Nephron (organoid): ENCODE measurements at regions not wholly inside any gene's neighbourhood (a gene's known extent, or its start where the extent isn't known, plus 50 kb on each side); places are given as distances from the start of the nearest gene placed in this dataset.

Experiments used
- H3K27ac Mint-ChIP-seq, 3 experiments: 2 replicates each; pipeline ENCODE4 v1.8.0; 2020; ENCODE audit warnings: mixed read lengths in 3 of 3, mild to moderate bottlenecking in 2 of 3, moderate library complexity in 1 of 3
- H3K27me3 Mint-ChIP-seq: 2 replicates; pipeline ENCODE4 v1.8.0; 2021; ENCODE audit warnings: low read depth, mild to moderate bottlenecking, moderate library complexity, mixed read lengths
- H3K36me3 Mint-ChIP-seq: 2 replicates; pipeline ENCODE4 v1.8.0; 2020; ENCODE audit warnings: low read depth, mixed read lengths
- H3K4me1 Mint-ChIP-seq: 2 replicates; pipeline ENCODE4 v1.8.0; 2020; ENCODE audit warnings: mixed read lengths
- H3K4me3 Mint-ChIP-seq, 3 experiments: 2 replicates each; pipeline ENCODE4 v1.8.0; 2020; ENCODE audit warnings: mild to moderate bottlenecking in 3 of 3, mixed read lengths in 3 of 3, moderate library complexity in 2 of 3
- H3K9me3 Mint-ChIP-seq: 2 replicates; pipeline ENCODE4 v1.8.0; 2020; ENCODE audit warnings: mixed read lengths
- CTCF ChIP-seq, 3 experiments: fragments of 200-600 bp; sonication (generic); IDR thresholded peaks; one replicate each; pipeline ENCODE4 v1.5.0; 2021; ENCODE audit warnings: antibody characterized with exemption in 3 of 3; ENCODE audit not compliant: unreplicated experiment in 3 of 3

- Mint-ChIP-seq H3K27me3 (peaks cover 17% of the 10 kb centered on the region), H3K36me3 (no peaks in the 10 kb centered on the region), H3K4me3 (no peak overlapping the region), H3K4me1 (no peaks in the 10 kb centered on the region), H3K9me3 (no peaks in the 10 kb centered on the region), H3K27ac (no peak overlapping the region)
- no peak for TF ChIP-seq CTCF (IDR thresholded peaks at IDR 0.05; ENCODE audit: unreplicated experiment in 3 of 3)
Measured at GRCh38 chr6:90387826-90388225, 91.2 kb upstream of the BACH2 start.

GRCh38 chr6:90387383-90387775 lies 90.7 kb upstream of the BACH2 start:
- no peak for TF ChIP-seq CTCF (IDR thresholded peaks at IDR 0.05; ENCODE audit: unreplicated experiment in 3 of 3)
- peaks cover 17% of the 10 kb centered on the region for H3K27me3 Mint-ChIP-seq
- no peaks in the 10 kb centered on the region for H3K4me1 Mint-ChIP-seq
- H3K9me3 Mint-ChIP-seq: no peaks in the 10 kb centered on the region
- no peak overlapping the region for H3K4me3 Mint-ChIP-seq
- H3K27ac Mint-ChIP-seq: no peak overlapping the region
- no peaks in the 10 kb centered on the region for H3K36me3 Mint-ChIP-seq

GRCh38 chr6:90386399-90387382 lies 90.0 kb upstream of the BACH2 start:
- TF ChIP-seq CTCF (IDR thresholded peaks at IDR 0.05; ENCODE audit: unreplicated experiment in 3 of 3): no peak
- H3K27me3 Mint-ChIP-seq: peaks cover 17% of the 10 kb centered on the region

GRCh38 chr6:90385759-90386313 lies 89.2 kb upstream of the BACH2 start:
- Mint-ChIP-seq H3K4me3 (no peak overlapping the region), H3K27me3 (peaks cover 17% of the 10 kb centered on the region), H3K36me3 (no peaks in the 10 kb centered on the region)

More at GRCh38 chr6:90386399-90387382, 90.0 kb upstream of the BACH2 start:
- H3K9me3 Mint-ChIP-seq: no peaks in the 10 kb centered on the region
- H3K4me1 Mint-ChIP-seq: no peaks in the 10 kb centered on the region
- no peaks in the 10 kb centered on the region for H3K36me3 Mint-ChIP-seq
- no peak overlapping the region for H3K4me3 Mint-ChIP-seq
- H3K27ac Mint-ChIP-seq: no peak overlapping the region

GRCh38 chr6:90384720-90385119 lies 88.1 kb upstream of the BACH2 start:
- Mint-ChIP-seq H3K4me3 (no peak overlapping the region), H3K27ac (no peak overlapping the region), H3K27me3 (peaks cover 17% of the 10 kb centered on the region), H3K36me3 (no peaks in the 10 kb centered on the region), H3K4me1 (no peaks in the 10 kb centered on the region), H3K9me3 (no peaks in the 10 kb centered on the region)
- no peak for TF ChIP-seq CTCF (IDR thresholded peaks at IDR 0.05; ENCODE audit: unreplicated experiment in 3 of 3)

More at GRCh38 chr6:90385759-90386313, 89.2 kb upstream of the BACH2 start:
- TF ChIP-seq CTCF (IDR thresholded peaks at IDR 0.05; ENCODE audit: unreplicated experiment in 3 of 3): no peak
- Mint-ChIP-seq H3K4me1 (no peaks in the 10 kb centered on the region), H3K9me3 (no peaks in the 10 kb centered on the region), H3K27ac (no peak overlapping the region)
